Activated CD4-positive, alpha-beta T cell treated with anti-CD3 and anti-CD28 coated beads, Interleukin-2, amount 10 ng/mL, durations not matched to agents 24 days and 14 days (primary cell): ENCODE measurements at regions not wholly inside any gene's neighbourhood (a gene's known extent, or its start where the extent isn't known, plus 50 kb on each side); places are given as distances from the start of the nearest gene placed in this dataset.

Source experiments
- DNase-seq: peaks from one replicate; pipeline ENCODE4 v3.0.0; 2022
- H3K27ac Mint-ChIP-seq: one replicate; pipeline ENCODE4 v1.8.0; 2022; ENCODE audit warnings: mild to moderate bottlenecking, mixed read lengths
- H3K27me3 Mint-ChIP-seq: one replicate; pipeline ENCODE4 v1.8.0; 2022; ENCODE audit warnings: mixed read lengths
- H3K36me3 Mint-ChIP-seq: one replicate; pipeline ENCODE4 v1.8.0; 2022; ENCODE audit warnings: low read depth, mild to moderate bottlenecking, mixed read lengths
- H3K4me1 Mint-ChIP-seq: one replicate; pipeline ENCODE4 v1.8.0; 2021; ENCODE audit warnings: mixed read lengths
- H3K4me3 Mint-ChIP-seq: one replicate; pipeline ENCODE4 v1.8.0; 2022; ENCODE audit warnings: mild to moderate bottlenecking, moderate library complexity, mixed read lengths
- H3K9me3 Mint-ChIP-seq: one replicate; pipeline ENCODE4 v1.8.0; 2021; ENCODE audit warnings: mixed read lengths
- intact Hi-C: fragments of 100-400 bp; cut with micrococcal nuclease; formaldehyde crosslinking; loops from one replicate; pipeline ENCODE4 v1.15.1; 2023

DNA sequence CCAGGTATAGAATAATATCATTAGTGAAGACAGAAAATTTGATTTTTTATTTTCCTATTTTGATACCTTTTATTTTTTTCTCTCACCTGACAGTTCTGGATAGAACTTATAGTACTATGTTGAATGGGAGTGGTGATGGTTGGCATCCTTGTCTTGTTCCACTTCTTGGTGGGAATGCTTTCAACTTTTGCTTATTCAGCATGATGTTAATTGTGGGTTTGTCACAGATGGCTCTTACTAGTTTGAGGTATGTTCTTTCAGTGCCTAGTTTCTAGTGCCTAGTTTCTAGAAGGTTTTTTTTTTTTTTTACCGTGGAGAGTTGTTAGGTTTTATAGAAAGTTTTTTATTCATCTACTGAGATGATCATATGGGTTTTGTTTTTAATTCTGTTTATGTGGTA, 516.3 kb upstream of the NOVA1 start:
- Mint-ChIP-seq H3K9me3 (peaks cover 13% of the 10 kb centered on the region), H3K4me3 (no peak overlapping the region), H3K27ac (no peak overlapping the region), H3K27me3 (no peaks in the 10 kb centered on the region), H3K4me1 (no peaks in the 10 kb centered on the region), H3K36me3 (no peaks in the 10 kb centered on the region)
- intact Hi-C loops, result no loop called here
- DNase-seq, result no peak

DNA sequence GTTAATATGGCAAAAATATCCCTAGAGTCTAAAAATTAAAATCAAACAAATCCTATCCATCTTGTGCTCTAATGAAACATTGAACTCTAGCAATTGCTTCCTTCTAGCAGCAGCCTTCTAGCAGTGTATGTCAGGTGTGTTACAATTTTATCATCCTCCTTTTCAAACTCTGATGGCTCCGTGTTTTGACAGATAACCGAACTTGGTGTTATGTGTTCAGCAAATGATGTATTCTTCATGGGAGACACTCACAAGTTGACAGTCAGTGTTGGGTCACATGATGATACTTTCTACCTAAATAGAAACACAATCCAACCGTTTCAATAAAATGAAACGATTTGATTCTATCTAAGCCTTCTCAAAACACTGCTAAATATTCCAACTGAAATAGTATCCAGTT, 525.3 kb upstream of the NOVA1 start:
- Mint-ChIP-seq H3K27ac (no peak overlapping the region), H3K36me3 (no peaks in the 10 kb centered on the region), H3K4me1 (no peaks in the 10 kb centered on the region), H3K9me3 (peaks cover 1% of the 10 kb centered on the region), H3K27me3 (no peaks in the 10 kb centered on the region), H3K4me3 (no peak overlapping the region)
- no peak for DNase-seq
- intact Hi-C loops, result no loop called here

DNA sequence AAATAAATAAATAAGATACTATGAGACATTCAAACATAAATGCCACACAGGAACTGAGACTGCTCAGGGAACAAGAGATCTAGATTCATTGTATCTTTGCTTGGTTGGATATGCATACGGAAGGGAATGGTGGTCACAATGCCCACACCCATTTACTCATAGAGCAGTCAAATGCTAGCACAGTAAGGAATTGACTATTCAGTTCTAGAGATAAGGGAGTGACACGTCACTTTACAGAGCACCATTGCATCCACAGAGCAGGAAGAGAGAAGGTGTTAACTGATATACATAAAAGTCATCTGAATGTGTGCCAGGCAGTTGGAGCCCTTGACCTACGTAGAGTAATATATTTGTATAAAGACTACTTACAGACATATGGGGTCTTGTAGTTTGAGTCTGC, 530.0 kb upstream of the NOVA1 start:
- DNase-seq, result no peak
- Mint-ChIP-seq H3K4me3 (no peak overlapping the region), H3K9me3 (peaks cover 3% of the 10 kb centered on the region), H3K4me1 (no peaks in the 10 kb centered on the region), H3K36me3 (no peaks in the 10 kb centered on the region), H3K27ac (no peak overlapping the region), H3K27me3 (no peaks in the 10 kb centered on the region)
- intact Hi-C loops, result no loop called here

DNA sequence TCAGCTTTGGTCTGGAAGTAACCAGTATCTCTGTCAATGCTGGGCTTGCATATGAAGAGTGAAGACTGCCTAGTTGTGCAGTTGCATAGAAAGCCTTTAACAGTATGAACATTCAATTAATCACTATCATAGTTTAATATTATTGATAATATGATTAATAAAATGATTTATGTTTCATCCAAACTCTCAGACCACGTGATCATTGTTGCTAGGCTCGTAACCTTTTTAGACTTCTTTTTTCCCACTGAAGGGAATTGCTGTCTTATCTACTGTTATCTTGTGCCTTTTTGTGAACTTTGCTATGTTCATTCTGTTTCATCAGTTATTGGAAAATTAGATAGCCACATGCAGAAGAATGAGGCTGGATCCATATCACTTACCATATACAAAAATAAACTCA, 536.4 kb upstream of the NOVA1 start:
- Mint-ChIP-seq H3K9me3 (peaks cover 10% of the 10 kb centered on the region), H3K4me1 (no peaks in the 10 kb centered on the region), H3K4me3 (no peak overlapping the region), H3K36me3 (no peaks in the 10 kb centered on the region), H3K27me3 (no peaks in the 10 kb centered on the region), H3K27ac (no peak overlapping the region)
- DNase-seq, result no peak
- intact Hi-C loops, result no loop called here

DNA sequence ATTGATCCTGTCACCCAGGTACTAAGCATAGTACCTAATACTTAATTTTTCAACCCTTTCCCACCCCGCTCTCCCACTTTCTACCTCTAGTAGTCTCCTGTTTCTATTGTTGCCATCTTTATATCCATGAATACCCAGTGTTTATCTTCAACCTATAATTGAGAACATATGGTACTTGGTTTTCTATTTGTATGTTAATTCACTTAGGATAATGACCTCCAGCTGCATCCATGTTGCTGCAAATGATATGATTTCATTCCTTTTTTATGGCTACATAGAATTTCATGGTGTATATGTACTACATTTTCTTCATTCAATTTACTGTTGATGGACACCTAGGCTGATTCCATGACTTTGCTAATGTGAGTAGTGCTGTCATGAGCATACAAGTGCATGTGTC, 547.3 kb upstream of the NOVA1 start:
- H3K36me3 Mint-ChIP-seq, result no peaks in the 10 kb centered on the region
- H3K9me3 Mint-ChIP-seq, result peaks cover 23% of the 10 kb centered on the region
- intact Hi-C loops, result no loop called here
- no peak overlapping the region for H3K4me3 Mint-ChIP-seq
- DNase-seq, result no peak
- H3K27me3 Mint-ChIP-seq, result no peaks in the 10 kb centered on the region
- no peak overlapping the region for H3K27ac Mint-ChIP-seq
- no peaks in the 10 kb centered on the region for H3K4me1 Mint-ChIP-seq

DNA sequence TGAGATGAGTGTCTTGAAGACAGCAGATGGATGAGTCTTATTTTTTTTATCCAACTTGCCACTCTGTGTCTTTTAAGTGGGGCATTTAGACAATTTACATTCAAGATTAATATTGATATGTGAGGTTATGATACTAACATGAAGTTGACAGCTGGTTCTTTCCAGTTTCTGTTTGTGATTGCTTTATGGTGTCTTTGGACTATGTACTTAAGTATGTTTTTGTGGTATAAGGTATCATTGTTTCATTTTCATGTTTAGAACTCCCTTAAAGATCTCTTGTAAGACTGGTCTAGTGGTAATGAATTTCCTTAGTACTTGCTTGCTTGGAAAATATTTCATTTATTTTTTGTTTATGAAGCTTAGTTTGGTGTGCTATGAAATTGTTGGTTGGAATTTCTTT, 550.3 kb upstream of the NOVA1 start:
- DNase-seq, result no peak
- Mint-ChIP-seq H3K9me3 (peaks cover 21% of the 10 kb centered on the region), H3K27ac (no peak overlapping the region), H3K4me3 (no peak overlapping the region), H3K27me3 (no peaks in the 10 kb centered on the region), H3K4me1 (no peaks in the 10 kb centered on the region), H3K36me3 (no peaks in the 10 kb centered on the region)
- intact Hi-C loops, result no loop called here

DNA sequence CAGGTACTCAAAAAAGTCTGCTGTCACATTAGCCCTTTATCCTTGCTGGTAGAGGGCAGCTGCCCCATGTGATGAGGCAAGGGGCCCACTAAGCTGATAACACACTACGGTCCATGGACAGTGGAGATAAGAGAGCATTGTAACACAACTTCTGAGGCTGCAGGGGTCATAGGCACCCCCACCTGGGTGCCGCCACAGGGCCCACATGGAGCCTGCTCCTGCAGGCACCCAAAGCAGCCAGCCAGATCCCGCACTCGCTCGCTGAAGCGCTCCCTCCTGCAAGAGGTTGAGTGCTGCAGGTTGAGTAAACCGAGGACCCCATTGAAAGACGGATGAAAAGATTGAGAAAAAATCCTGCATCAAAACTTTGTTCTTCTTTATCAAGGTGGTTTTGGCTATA, 566.3 kb upstream of the NOVA1 start:
- intact Hi-C loops, result no loop called here
- no peak for DNase-seq
- Mint-ChIP-seq H3K4me3 (no peak overlapping the region), H3K36me3 (no peaks in the 10 kb centered on the region), H3K9me3 (peaks cover 4% of the 10 kb centered on the region), H3K27ac (no peak overlapping the region), H3K27me3 (no peaks in the 10 kb centered on the region), H3K4me1 (no peaks in the 10 kb centered on the region)

DNA sequence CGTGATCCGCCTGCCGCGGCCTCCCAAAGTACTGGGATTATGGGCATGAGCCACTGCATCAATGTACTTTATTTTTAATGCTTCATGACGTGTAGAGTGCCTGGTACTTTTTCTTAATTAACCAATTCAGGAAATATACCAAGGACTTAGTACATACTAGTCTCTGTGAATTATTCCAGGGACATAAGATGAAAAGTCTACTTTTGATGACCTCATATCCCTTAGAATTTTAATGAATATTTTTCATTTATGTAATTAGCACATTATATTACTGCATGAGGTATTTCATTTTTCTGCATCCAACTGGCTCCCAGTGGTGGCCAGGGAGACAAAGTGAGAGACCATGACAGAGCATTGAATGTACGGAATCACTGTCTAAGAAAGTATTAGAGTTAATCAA, 577.7 kb upstream of the NOVA1 start:
- Mint-ChIP-seq H3K4me1 (no peaks in the 10 kb centered on the region), H3K27ac (no peak overlapping the region), H3K36me3 (no peaks in the 10 kb centered on the region), H3K9me3 (peaks cover 20% of the 10 kb centered on the region), H3K27me3 (no peaks in the 10 kb centered on the region), H3K4me3 (no peak overlapping the region)
- intact Hi-C loops, result no loop called here
- no peak for DNase-seq

DNA sequence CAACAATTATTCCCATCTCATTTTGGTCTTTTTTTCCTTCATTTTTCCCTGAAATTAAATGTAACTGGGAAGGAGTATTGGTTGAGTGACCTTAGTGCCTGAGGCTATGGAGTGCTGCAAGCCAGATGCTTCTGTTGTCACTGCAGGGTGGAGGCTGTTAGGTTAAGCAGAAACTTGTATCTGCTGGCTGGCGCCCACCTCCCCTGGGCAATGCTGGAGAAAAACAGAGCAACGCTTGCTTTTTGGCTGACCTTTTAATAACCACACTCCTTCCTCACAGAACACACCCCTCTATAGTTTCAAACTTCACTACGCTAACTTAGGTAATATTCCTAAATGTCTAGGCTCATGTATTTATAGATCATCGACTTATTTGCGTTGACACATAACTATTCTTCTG, 583.5 kb upstream of the NOVA1 start:
- no peaks in the 10 kb centered on the region for H3K27me3 Mint-ChIP-seq

DNA sequence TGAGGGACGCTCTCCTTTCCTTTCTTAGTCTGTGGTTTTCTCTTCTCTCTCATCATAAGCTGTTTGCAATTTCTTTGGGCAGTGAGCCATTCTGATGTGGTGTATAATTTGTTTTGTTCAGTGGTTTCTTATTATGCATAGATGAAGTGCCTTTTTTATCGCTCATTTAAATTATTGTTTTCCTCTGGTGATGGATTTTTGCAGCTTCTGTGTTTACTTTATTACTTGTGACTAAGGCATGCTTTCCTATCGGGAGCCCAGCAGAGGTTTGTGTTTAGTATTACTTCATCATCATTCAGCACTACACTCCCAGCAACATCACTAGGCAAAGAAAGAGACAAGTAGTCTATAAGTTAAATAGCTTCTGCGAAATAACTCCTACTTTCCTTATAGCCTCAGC, 586.6 kb upstream of the NOVA1 start:
- H3K27ac Mint-ChIP-seq, result no peak overlapping the region
- H3K9me3 Mint-ChIP-seq, result peaks cover 18% of the 10 kb centered on the region
- H3K27me3 Mint-ChIP-seq, result no peaks in the 10 kb centered on the region
- intact Hi-C loops, result no loop called here
- DNase-seq, result no peak
- no peaks in the 10 kb centered on the region for H3K36me3 Mint-ChIP-seq
- no peak overlapping the region for H3K4me3 Mint-ChIP-seq
- H3K4me1 Mint-ChIP-seq, result no peaks in the 10 kb centered on the region

More for the DNA sequence above, 583.5 kb upstream of the NOVA1 start:
- Mint-ChIP-seq H3K27ac (no peak overlapping the region), H3K4me1 (no peaks in the 10 kb centered on the region), H3K36me3 (no peaks in the 10 kb centered on the region), H3K4me3 (no peak overlapping the region), H3K9me3 (peaks cover 18% of the 10 kb centered on the region)
- no peak for DNase-seq
- intact Hi-C loops, result no loop called here

DNA sequence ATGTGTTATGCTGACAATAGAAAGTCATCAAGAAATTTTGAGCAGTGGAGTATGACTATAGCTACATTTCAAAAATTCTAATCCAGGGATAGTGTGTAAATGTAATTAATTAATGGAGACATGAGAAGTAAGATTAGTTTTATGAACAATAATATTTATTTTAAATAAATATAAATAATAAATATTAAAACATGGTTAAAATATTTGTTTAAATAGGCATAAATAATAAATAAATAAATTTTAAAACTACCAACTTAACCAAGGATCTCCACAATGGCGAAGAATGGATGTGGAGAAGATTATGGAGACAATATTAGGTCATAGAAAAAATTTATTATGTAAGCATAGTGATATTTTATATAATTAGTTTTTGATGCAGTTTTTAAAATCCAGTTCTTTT, 588.2 kb upstream of the NOVA1 start:
- Mint-ChIP-seq H3K4me3 (no peak overlapping the region), H3K9me3 (peaks cover 17% of the 10 kb centered on the region), H3K36me3 (no peaks in the 10 kb centered on the region), H3K4me1 (no peaks in the 10 kb centered on the region), H3K27me3 (no peaks in the 10 kb centered on the region), H3K27ac (no peak overlapping the region)
- intact Hi-C loops, result no loop called here
- no peak for DNase-seq

DNA sequence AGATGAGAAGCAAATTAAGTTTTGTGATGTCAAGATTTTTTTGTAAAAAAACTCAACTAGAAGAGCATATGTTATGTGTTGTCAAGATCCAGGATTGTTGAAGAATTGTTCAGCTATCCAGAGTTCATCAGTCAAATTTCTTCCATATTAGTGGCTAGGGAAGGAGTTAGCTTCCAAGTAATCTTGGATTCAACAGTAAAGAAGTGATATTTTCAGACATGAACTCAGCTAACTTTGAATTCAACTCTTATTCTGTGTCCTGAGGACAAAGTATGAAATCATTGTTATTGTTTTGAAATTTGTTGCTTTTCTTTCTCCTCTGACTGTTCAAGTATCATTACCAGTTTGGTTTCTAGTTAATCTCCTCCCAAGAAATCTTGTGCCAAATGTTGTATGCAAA, 589.3 kb upstream of the NOVA1 start:
- intact Hi-C loops, result no loop called here
- no peak for DNase-seq

DNA sequence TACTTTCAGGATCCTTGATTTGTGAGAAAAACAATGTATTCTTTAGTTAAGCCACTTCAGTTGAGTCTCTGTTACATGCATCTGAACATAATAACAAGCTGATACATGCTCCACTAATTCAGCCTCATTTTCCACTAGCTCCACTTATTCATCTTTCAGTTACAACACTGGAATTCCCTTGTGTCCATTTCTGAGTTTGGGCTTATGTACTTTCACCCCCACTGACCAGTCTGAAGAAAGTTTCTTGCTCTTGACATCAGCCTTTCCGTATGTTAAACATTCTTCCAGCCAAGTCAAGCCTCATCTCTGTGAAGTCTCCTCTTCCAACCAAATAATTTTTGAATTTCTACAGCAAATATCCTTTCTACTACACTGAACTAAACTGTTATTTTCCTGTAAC, 592.5 kb upstream of the NOVA1 start:
- DNase-seq, result no peak
- no peaks in the 10 kb centered on the region for H3K27me3 Mint-ChIP-seq
- peaks cover 19% of the 10 kb centered on the region for H3K9me3 Mint-ChIP-seq
- no peak overlapping the region for H3K4me3 Mint-ChIP-seq
- intact Hi-C loops, result no loop called here
- H3K36me3 Mint-ChIP-seq, result no peaks in the 10 kb centered on the region
- H3K4me1 Mint-ChIP-seq, result no peaks in the 10 kb centered on the region
- H3K27ac Mint-ChIP-seq, result no peak overlapping the region

More for the DNA sequence above, 589.3 kb upstream of the NOVA1 start:
- Mint-ChIP-seq H3K36me3 (no peaks in the 10 kb centered on the region), H3K27me3 (no peaks in the 10 kb centered on the region), H3K9me3 (peaks cover 15% of the 10 kb centered on the region), H3K4me1 (no peaks in the 10 kb centered on the region), H3K27ac (no peak overlapping the region), H3K4me3 (no peak overlapping the region)

DNA sequence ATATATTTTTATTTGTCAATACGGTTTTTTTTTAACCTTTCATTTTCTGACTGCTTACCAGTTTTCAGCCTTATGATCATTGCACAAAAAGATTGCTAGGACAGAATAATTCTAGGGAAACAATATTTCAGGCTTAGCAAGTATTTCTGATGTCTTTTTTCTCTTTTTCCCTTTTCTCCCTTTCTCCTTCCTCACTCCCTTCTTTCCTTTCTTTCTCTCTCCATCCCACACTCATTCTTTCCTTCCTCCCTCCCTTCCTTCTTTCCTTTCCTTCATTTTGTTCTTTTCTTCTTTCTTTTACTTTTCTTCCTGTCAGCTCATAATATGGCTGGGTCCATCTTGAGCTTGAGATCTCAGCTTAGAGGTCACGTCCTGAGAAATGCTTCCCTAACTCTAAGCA, 601.4 kb upstream of the NOVA1 start:
- Mint-ChIP-seq H3K4me1 (no peaks in the 10 kb centered on the region), H3K27ac (no peak overlapping the region), H3K27me3 (no peaks in the 10 kb centered on the region), H3K9me3 (no peaks in the 10 kb centered on the region), H3K4me3 (no peak overlapping the region), H3K36me3 (no peaks in the 10 kb centered on the region)
- no peak for DNase-seq
- intact Hi-C loops, result no loop called here

DNA sequence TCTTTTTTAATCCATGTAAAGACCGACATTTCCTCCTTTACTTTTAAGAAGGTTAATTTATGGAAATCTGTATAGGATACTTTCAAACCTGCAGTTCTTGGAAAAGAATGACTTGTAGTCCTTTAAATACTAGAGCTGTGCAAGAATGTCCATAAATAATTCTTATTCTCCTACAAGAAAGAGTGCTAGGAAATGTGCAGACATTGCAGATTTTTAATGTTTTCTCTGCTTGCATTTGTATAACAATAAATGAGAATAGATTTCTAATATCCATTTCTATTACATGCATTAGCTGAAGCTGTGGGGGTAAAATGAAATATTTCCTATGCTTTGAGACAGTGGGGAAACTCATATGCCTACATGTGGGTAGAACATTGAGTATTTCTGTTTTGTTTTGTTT, 607.2 kb upstream of the NOVA1 start:
- H3K9me3 Mint-ChIP-seq, result peaks cover 6% of the 10 kb centered on the region
- no peaks in the 10 kb centered on the region for H3K36me3 Mint-ChIP-seq
- intact Hi-C loops, result no loop called here
- no peak for DNase-seq
- H3K27ac Mint-ChIP-seq, result no peak overlapping the region
- H3K4me3 Mint-ChIP-seq, result no peak overlapping the region
- H3K27me3 Mint-ChIP-seq, result no peaks in the 10 kb centered on the region
- H3K4me1 Mint-ChIP-seq, result no peaks in the 10 kb centered on the region

DNA sequence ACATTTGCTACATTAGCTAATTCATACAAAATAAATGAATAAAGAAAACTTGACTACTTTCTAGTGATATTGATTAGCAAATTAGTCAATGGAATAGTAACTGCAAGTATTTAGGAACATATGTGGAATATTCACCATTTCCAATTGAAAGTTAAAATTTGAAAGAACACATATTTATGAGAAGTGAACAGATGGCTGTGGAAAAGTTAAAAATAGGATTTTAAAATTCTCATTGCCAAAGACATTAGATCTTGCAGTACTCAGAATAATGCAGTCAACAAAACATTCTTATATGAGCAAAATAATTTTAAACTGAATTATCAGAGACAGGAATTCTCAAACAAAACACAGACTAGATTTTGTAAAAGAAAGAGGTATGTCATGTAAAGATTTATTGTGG, 613.9 kb upstream of the NOVA1 start:
- intact Hi-C loops, result no loop called here
- Mint-ChIP-seq H3K27me3 (no peaks in the 10 kb centered on the region), H3K36me3 (no peaks in the 10 kb centered on the region), H3K27ac (no peak overlapping the region), H3K4me3 (no peak overlapping the region), H3K4me1 (no peaks in the 10 kb centered on the region), H3K9me3 (peaks cover 16% of the 10 kb centered on the region)
- DNase-seq, result no peak
